PC-9 (cell line): ENCODE measurements at regions not wholly inside any gene's neighbourhood (a gene's known extent, or its start where the extent isn't known, plus 50 kb on each side); places are given as distances from the start of the nearest gene placed in this dataset.

Experiments
- BruUV-seq: library from RNA; stranded (reverse); fragments of 400-500 nt; replicated peaks from 2 replicates; lab custom pipeline; 2021; lab: Mats Ljungman, UMichigan
- CTCF ChIA-PET: fragments of 300-600 bp; sonication (Branson Sonifier 250); formaldehyde crosslinking; loops from one replicate; lab custom pipeline; 2022; ENCODE audit warnings: antibody characterized with exemption; lab: Charles Lee
- POLR2A ChIA-PET: fragments of 300-600 bp; sonication (Branson Sonifier 250); formaldehyde crosslinking; loops from one replicate; lab custom pipeline; 2022; ENCODE audit warnings: antibody characterized with exemption; ENCODE audit not compliant: unreplicated experiment; lab: Charles Lee
- DNase-seq, 2 experiments: peaks; one replicate each; pipeline versions ENCODE4 v3.0.0 to v3.0.0-alpha.2; 2015 to 2022; ENCODE audit warnings: mixed read lengths in 1 of 2
- H2AFZ ChIP-seq: fragments of 200-600 bp; sonication (generic); 2 replicates; pipeline ENCODE4 v1.8.1; 2017; ENCODE audit warnings: antibody characterized with exemption
- H3F3A ChIP-seq: fragments of 200-600 bp; sonication (generic); 2 replicates; pipeline ENCODE4 v1.8.1; 2017; ENCODE audit warnings: antibody characterized with exemption, mild to moderate bottlenecking, low read depth; ENCODE audit not compliant: insufficient read depth
- H3K27ac ChIP-seq: fragments of 200-600 bp; sonication (generic); 2 replicates; pipeline ENCODE4 v1.6.1; 2016; ENCODE audit warnings: mixed run types
- H3K27me3 ChIP-seq: fragments of 200-600 bp; sonication (generic); 2 replicates; pipeline ENCODE4 v1.6.1; 2016; ENCODE audit warnings: low read depth, mixed run types; ENCODE audit not compliant: insufficient read depth
- H3K36me3 ChIP-seq: fragments of 200-600 bp; sonication (generic); 2 replicates; pipeline ENCODE4 v1.6.1; 2016; ENCODE audit warnings: low read depth, mixed run types
- H3K4me1 ChIP-seq: fragments of 200-600 bp; sonication (generic); replicated peaks from 2 replicates; pipeline ENCODE4 v1.6.1; 2016; ENCODE audit warnings: mixed run types; ENCODE audit not compliant: insufficient read depth
- H3K4me2 ChIP-seq: fragments of 200-600 bp; sonication (generic); 2 replicates; pipeline ENCODE4 v1.6.1; 2017; ENCODE audit warnings: mixed run types
- H3K4me3 ChIP-seq: fragments of 200-600 bp; sonication (generic); 2 replicates; pipeline ENCODE4 v1.6.1; 2016; ENCODE audit warnings: mixed run types
- H3K79me2 ChIP-seq: fragments of 200-600 bp; sonication (generic); 2 replicates; pipeline ENCODE4 v1.6.1; 2017; ENCODE audit warnings: low read depth, mixed run types
- H3K9me2 ChIP-seq: fragments of 200-600 bp; sonication (generic); 2 replicates; pipeline ENCODE4 v1.8.1; 2017; ENCODE audit warnings: mild to moderate bottlenecking; ENCODE audit not compliant: insufficient read depth
- H3K9me3 ChIP-seq: fragments of 200-600 bp; sonication (generic); 2 replicates; pipeline ENCODE4 v1.8.1; 2016; ENCODE audit warnings: low read depth; ENCODE audit not compliant: insufficient read depth
- H4K20me1 ChIP-seq: fragments of 200-600 bp; sonication (generic); 2 replicates; pipeline ENCODE4 v1.8.1; 2017; ENCODE audit not compliant: insufficient read depth
- CTCF ChIP-seq: fragments of 200-600 bp; sonication (generic); conservative IDR thresholded peaks from 2 replicates; pipeline ENCODE4 v1.6.1; 2017; ENCODE audit warnings: mixed run types, antibody characterized with exemption, mild to moderate bottlenecking, moderate library complexity
- EZH2 ChIP-seq: fragments of 200-600 bp; sonication (generic); IDR thresholded peaks from 2 replicates; pipeline ENCODE4 v1.8.0; 2017; ENCODE audit warnings: antibody characterized with exemption, low read depth
- intact Hi-C: fragments of 100-400 bp; cut with micrococcal nuclease; formaldehyde crosslinking; loops from one replicate; pipeline ENCODE4 v1.10.0; 2022; ENCODE audit not compliant: unreplicated experiment

GRCh38 chr15:95170561-95171380 lies 939.4 kb downstream of the MCTP2 start:
- H3K79me2 ChIP-seq: no peaks in the 10 kb centered on the region
- H3K4me2 ChIP-seq: no peak overlapping the region
- no peaks in the 10 kb centered on the region for H3K9me3 ChIP-seq
- no TSS peak for BruUV-seq
- H3K27ac ChIP-seq: no peak overlapping the region
- no peaks in the 10 kb centered on the region for H3K9me2 ChIP-seq
- H3K4me1 ChIP-seq: no peaks in the 10 kb centered on the region
- no peaks in the 10 kb centered on the region for H4K20me1 ChIP-seq
- H3K4me3 ChIP-seq: no peak overlapping the region
- CTCF ChIA-PET: no interaction called here
- intact Hi-C loops: no loop called here
- POLR2A ChIA-PET: interaction anchor here (0.6 kb wide), 1 partner anchor 76 kb away, joined by 4 read pairs; no protein-coding TSS in a partner anchor
- no peaks in the 10 kb centered on the region for H3F3A ChIP-seq
- DNase-seq: no peak
- no peak overlapping the region for H2AFZ ChIP-seq
- no peaks in the 10 kb centered on the region for H3K27me3 ChIP-seq
- TF ChIP-seq EZH2 (no peak), CTCF (no peak)
- no peaks in the 10 kb centered on the region for H3K36me3 ChIP-seq

GRCh38 chr15:95171564-95171963 lies 940.2 kb downstream of the MCTP2 start:
- no peaks in the 10 kb centered on the region for H3K9me2 ChIP-seq
- no peaks in the 10 kb centered on the region for H3K9me3 ChIP-seq
- BruUV-seq: no TSS peak
- no peak overlapping the region for H3K4me2 ChIP-seq
- H3K4me3 ChIP-seq: no peak overlapping the region
- ChIA-PET POLR2A (no interaction called here), CTCF (no interaction called here)
- H3K27me3 ChIP-seq: no peaks in the 10 kb centered on the region
- H3K79me2 ChIP-seq: no peaks in the 10 kb centered on the region
- H3F3A ChIP-seq: no peaks in the 10 kb centered on the region
- no peaks in the 10 kb centered on the region for H4K20me1 ChIP-seq
- DNase-seq: no peak
- H3K36me3 ChIP-seq: no peaks in the 10 kb centered on the region
- intact Hi-C loops: no loop called here
- no peak overlapping the region for H2AFZ ChIP-seq
- no peak overlapping the region for H3K27ac ChIP-seq
- TF ChIP-seq CTCF (no peak), EZH2 (no peak)
- no peaks in the 10 kb centered on the region for H3K4me1 ChIP-seq

GRCh38 chr15:95174301-95175259 lies 943.2 kb downstream of the MCTP2 start:
- DNase-seq: peak in 1 of 2 experiments; percentile 42
- no peak for TF ChIP-seq EZH2
- TF ChIP-seq CTCF: no peak
- no TSS peak for BruUV-seq
- H3K79me2 ChIP-seq: no peaks in the 10 kb centered on the region
- H3K27ac ChIP-seq: no peak overlapping the region
- H2AFZ ChIP-seq: no peak overlapping the region
- no peaks in the 10 kb centered on the region for H3K27me3 ChIP-seq
- H3K4me1 ChIP-seq: no peaks in the 10 kb centered on the region
- no peaks in the 10 kb centered on the region for H3K36me3 ChIP-seq
- intact Hi-C loops: no loop called here
- H3K9me3 ChIP-seq: no peaks in the 10 kb centered on the region
- CTCF ChIA-PET: no interaction called here
- H3F3A ChIP-seq: no peaks in the 10 kb centered on the region
- no peaks in the 10 kb centered on the region for H3K9me2 ChIP-seq
- H3K4me2 ChIP-seq: no peak overlapping the region
- H4K20me1 ChIP-seq: no peaks in the 10 kb centered on the region
- no peak overlapping the region for H3K4me3 ChIP-seq
- POLR2A ChIA-PET: no interaction called here
